Colonic mucosa (tissue), 4 donors: ENCODE measurements at regions not wholly inside any gene's neighbourhood (a gene's known extent, or its start where the extent isn't known, plus 50 kb on each side); places are given as distances from the start of the nearest gene placed in this dataset.

Experiments used
- DNase-seq: peaks from one replicate; pipeline ENCODE4 v3.0.0-alpha.2; 2020
- H3K27ac ChIP-seq: fragments of 200-600 bp; one replicate; pipeline ENCODE4 v1.8.0; 2021
- H3K27me3 ChIP-seq: fragments of 200-600 bp; one replicate; pipeline ENCODE4 v1.8.0; 2021
- H3K36me3 ChIP-seq: fragments of 200-600 bp; one replicate; pipeline ENCODE4 v1.8.0; 2021
- H3K4me1 ChIP-seq: fragments of 200-600 bp; one replicate; pipeline ENCODE4 v1.8.0; 2021; ENCODE audit warnings: mild to moderate bottlenecking
- H3K4me3 ChIP-seq: fragments of 200-600 bp; one replicate; pipeline ENCODE4 v1.8.0; 2021
- H3K9ac ChIP-seq, 2 donors: one replicate each; pipeline ENCODE4 v1.7.0; 2013; ENCODE audit warnings: control low read depth in 2 of 2, low read depth in 2 of 2, low read length in 2 of 2
- H3K9me3 ChIP-seq: fragments of 200-600 bp; one replicate; pipeline ENCODE4 v1.8.0; 2021
- intact Hi-C: fragments of 100-400 bp; cut with DNase I; formaldehyde crosslinking; loops from one replicate; pipeline ENCODE4 v1.14.1; 2022
- TF ChIP-seq, protein P1 (sequence below): fragments of 200-600 bp; IDR thresholded peaks from one replicate; pipeline ENCODE4 v1.8.0; 2022; ENCODE audit warnings: antibody characterized with exemption, mild to moderate bottlenecking
- donor health status: healthy.
- donor health status: DM: no; HTN: no; CAD: no.
- donor health status: DM: no; HTN: no; CAD: no.

DNA sequence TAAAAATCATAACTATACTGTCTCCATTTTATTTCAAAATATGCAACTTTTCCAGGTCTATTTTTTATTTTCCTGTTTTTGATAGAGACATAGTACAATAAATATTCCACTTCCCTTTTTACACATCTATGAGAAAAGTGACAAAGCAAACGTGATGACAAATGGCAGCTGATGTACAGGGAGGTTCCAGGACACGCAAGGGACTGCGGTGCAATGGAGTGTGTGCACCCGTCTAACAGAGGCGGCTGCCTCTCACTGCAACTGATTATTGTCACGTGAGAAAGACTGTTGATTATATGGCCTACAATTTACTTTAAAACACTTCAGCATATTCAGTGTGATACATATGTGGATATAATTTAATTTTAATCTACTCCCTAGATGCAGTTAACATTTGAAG is 142.6 kb downstream of the LRRC30 start:
- H3K9me3 ChIP-seq = no peaks in the 10 kb centered on the region
- intact Hi-C loops = no loop called here
- no peaks in the 10 kb centered on the region for H3K36me3 ChIP-seq

DNA sequence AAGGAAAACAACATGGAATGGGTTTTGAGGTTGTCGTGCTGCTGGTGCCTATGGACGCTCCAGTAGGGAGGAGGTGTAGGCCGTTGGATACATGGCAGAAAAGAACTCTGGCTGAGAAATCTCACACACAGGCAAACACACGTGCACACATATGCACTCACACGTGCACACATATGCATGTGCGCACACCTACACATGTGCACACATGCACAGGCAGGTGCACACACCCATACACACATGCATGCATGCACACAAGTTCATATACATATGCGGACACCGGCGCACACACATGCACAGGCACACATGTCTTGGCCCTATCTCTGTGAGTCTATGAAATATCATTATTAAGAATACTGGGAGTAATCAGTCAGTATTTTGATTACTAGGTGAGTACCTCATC is 150.4 kb downstream of the LRRC30 start:
- H3K9ac ChIP-seq = no peak overlapping the region
- no peaks in the 10 kb centered on the region for H3K27me3 ChIP-seq
- no peaks in the 10 kb centered on the region for H3K36me3 ChIP-seq
- intact Hi-C loops = no loop called here
- TF ChIP-seq, protein P1, sequence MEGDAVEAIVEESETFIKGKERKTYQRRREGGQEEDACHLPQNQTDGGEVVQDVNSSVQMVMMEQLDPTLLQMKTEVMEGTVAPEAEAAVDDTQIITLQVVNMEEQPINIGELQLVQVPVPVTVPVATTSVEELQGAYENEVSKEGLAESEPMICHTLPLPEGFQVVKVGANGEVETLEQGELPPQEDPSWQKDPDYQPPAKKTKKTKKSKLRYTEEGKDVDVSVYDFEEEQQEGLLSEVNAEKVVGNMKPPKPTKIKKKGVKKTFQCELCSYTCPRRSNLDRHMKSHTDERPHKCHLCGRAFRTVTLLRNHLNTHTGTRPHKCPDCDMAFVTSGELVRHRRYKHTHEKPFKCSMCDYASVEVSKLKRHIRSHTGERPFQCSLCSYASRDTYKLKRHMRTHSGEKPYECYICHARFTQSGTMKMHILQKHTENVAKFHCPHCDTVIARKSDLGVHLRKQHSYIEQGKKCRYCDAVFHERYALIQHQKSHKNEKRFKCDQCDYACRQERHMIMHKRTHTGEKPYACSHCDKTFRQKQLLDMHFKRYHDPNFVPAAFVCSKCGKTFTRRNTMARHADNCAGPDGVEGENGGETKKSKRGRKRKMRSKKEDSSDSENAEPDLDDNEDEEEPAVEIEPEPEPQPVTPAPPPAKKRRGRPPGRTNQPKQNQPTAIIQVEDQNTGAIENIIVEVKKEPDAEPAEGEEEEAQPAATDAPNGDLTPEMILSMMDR = no peak
- H3K9me3 ChIP-seq = no peaks in the 10 kb centered on the region
- DNase-seq = no peak
- no peak overlapping the region for H3K27ac ChIP-seq
- no peaks in the 10 kb centered on the region for H3K4me1 ChIP-seq
- no peak overlapping the region for H3K4me3 ChIP-seq

More for the DNA sequence above, 142.6 kb downstream of the LRRC30 start:
- Histone ChIP-seq H3K27me3 (no peaks in the 10 kb centered on the region), H3K27ac (no peak overlapping the region), H3K4me1 (no peaks in the 10 kb centered on the region), H3K9ac (no peak overlapping the region), H3K4me3 (no peak overlapping the region)
- DNase-seq = no peak
- TF ChIP-seq, protein P1 = no peak

DNA sequence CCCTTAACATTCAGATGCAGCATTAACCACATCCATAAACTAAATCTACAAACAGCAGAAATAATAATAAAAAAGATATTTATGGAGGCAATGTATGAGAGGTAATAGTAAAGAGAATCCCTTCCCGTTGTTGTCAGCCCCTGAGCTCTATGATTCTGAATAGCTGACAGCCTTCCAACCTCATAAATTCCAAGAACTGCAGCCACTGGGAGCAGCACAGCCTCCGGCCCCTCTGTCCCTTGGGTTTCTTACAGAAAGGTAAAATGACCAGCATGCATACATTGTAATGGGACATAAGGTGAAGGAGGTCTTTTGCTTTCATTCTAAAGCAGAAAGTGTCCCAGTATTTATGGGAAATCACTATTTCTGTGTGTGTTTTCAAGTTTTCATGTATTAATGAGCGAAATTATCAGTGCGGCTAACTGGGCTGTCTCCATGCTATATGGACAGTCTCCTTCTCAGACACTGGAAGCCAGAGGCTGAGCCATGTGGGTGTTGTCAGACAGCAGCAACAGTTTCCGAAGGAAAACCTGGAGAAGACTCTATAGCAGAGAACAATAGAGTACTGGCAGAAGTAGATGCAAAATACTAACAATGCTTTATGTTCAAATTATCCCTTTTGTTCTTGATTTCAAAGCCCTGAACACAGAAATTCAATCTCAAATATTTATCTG is 151.6 kb downstream of the LRRC30 start:
- H3K27ac ChIP-seq = no peak overlapping the region
- no peaks in the 10 kb centered on the region for H3K27me3 ChIP-seq
- H3K9me3 ChIP-seq = no peaks in the 10 kb centered on the region
- no peak overlapping the region for H3K4me3 ChIP-seq
- TF ChIP-seq, protein P1 = no peak
- no peaks in the 10 kb centered on the region for H3K36me3 ChIP-seq
- intact Hi-C loops = no loop called here
- no peak overlapping the region for H3K9ac ChIP-seq
- H3K4me1 ChIP-seq = no peaks in the 10 kb centered on the region
- DNase-seq = no peak

DNA sequence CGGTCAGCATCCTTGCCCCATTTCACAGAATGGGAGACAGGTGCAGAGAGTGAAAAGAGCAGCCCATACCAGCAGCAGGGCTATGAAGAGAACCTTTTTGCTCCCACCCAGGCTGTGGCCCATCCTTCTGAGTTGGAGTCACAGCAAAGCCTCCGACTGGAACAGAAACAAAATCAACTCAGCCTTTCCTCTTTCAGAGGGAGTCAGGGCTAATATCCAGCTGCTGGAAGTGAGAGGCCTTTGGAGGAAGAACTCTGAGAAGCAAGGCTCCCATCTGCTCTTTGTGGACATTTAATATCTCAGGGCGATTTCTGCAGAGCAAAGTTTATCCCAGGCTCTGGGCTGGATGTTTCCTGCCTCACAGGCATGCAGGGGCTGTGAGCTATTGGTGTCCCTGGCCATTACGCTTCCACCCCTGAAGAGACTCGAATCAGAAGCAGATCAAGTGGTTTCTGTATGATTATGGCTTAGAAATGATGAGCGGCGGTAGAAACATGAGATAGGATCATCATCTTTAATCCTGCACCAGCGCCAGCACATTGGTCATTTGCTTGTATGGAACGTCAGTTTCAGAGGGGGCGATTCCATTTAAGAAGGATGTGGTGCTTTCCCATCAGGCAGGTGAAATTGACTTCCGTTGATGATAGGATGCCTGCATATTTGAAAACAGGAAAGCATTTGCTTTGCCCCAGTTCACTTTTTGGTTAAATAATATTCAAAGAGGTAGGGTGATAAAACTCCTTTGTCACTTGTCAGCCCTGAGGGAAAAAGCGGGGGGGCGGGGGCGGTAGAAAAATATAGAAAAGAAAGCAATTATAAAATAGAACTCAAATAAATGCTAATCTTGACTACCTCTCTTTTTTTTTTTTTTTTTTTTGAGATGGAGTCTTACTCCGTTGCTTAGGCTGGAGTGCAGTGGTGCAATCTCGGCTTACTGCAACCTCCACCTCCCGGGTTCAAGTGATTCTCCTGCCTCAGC is 152.4 kb downstream of the LRRC30 start:
- Histone ChIP-seq H3K27me3 (no peaks in the 10 kb centered on the region), H3K4me3 (no peak overlapping the region), H3K36me3 (no peaks in the 10 kb centered on the region), H3K4me1 (no peaks in the 10 kb centered on the region), H3K9ac (no peak overlapping the region), H3K9me3 (no peaks in the 10 kb centered on the region), H3K27ac (no peak overlapping the region)
- TF ChIP-seq, protein P1 = no peak
- intact Hi-C loops = no loop called here
- DNase-seq = no peak

DNA sequence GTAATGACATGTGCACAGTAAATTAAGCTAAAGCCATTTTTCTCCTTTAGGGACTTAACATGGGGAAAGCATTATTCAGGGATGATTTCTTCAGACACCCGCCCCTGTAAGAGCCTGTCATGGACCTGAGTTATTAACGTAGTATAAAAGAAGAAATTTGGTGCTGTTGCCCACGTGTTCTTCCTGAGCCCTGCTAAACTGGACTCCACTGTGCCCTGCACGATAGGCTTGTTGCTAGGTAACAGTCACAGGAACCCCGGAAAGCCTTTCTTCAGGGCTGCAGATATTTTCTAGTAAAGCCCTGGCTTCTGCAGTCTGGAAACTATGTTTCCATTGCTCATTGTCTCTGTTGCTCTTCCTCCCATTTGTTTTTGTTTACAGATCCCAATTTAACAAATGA is 157.9 kb downstream of the LRRC30 start:
- Histone ChIP-seq H3K27me3 (no peaks in the 10 kb centered on the region), H3K9ac (no peak overlapping the region), H3K36me3 (no peaks in the 10 kb centered on the region), H3K4me3 (no peak overlapping the region), H3K9me3 (no peaks in the 10 kb centered on the region), H3K4me1 (no peaks in the 10 kb centered on the region), H3K27ac (no peak overlapping the region)
- TF ChIP-seq, protein P1 = no peak
- intact Hi-C loops = no loop called here
- no peak for DNase-seq
